HEK293T (cell line): ENCODE measurements at regions not wholly inside any gene's neighbourhood (a gene's known extent, or its start where the extent isn't known, plus 50 kb on each side); places are given as distances from the start of the nearest gene placed in this dataset.

Experiments used
- CTCF ChIA-PET: fragments of 350-600 bp; formaldehyde crosslinking; extraction: SDS; loops from one replicate; lab custom pipeline; 2021; ENCODE audit warnings: antibody characterized with exemption, inconsistent platforms; lab: Yijun Ruan, JAX
- POLR2A ChIA-PET: fragments of 350-600 bp; formaldehyde crosslinking; extraction: SDS; loops from one replicate; lab custom pipeline; 2020; ENCODE audit warnings: antibody characterized with exemption, inconsistent platforms; lab: Yijun Ruan, JAX
- DNase-seq: peaks from one replicate; pipeline ENCODE4 v3.0.0; 2012; ENCODE audit warnings: mixed read lengths; ENCODE audit errors: extremely low spot score
- ARNT ChIP-seq: fragments of 450-650 bp; IDR thresholded peaks from 2 replicates; pipeline ENCODE4 v1.6.1; 2017; ENCODE audit warnings: mild to moderate bottlenecking
- BHLHE40 ChIP-seq: fragments of 450-650 bp; IDR thresholded peaks from 2 replicates; pipeline ENCODE4 v1.6.1; 2016; ENCODE audit warnings: mild to moderate bottlenecking, moderate library complexity, borderline replicate concordance
- CTBP1 ChIP-seq: fragments of 450-650 bp; IDR thresholded peaks from 2 replicates; pipeline ENCODE4 v1.6.1; 2016; ENCODE audit warnings: borderline replicate concordance
- ELF4 ChIP-seq: fragments of 450-650 bp; IDR thresholded peaks from 2 replicates; pipeline ENCODE4 v1.6.1; 2017; ENCODE audit warnings: antibody characterized with exemption
- FOXA1 ChIP-seq: fragments of 450-650 bp; IDR thresholded peaks from 2 replicates; pipeline ENCODE4 v1.6.1; 2016; ENCODE audit warnings: mild to moderate bottlenecking
- FOXK2 ChIP-seq: fragments of 450-650 bp; IDR thresholded peaks from 2 replicates; pipeline ENCODE4 v1.6.1; 2016; ENCODE audit warnings: mild to moderate bottlenecking
- FOXM1 ChIP-seq: fragments of 450-650 bp; IDR thresholded peaks from 2 replicates; pipeline ENCODE4 v1.6.1; 2017; ENCODE audit warnings: mild to moderate bottlenecking, borderline replicate concordance
- HDGF ChIP-seq: fragments of 450-650 bp; IDR thresholded peaks from 2 replicates; pipeline ENCODE4 v1.6.1; 2017; ENCODE audit warnings: antibody characterized with exemption, borderline replicate concordance
- L3MBTL2 ChIP-seq: fragments of 450-650 bp; conservative IDR thresholded peaks from 2 replicates; pipeline ENCODE4 v1.6.1; 2016; ENCODE audit warnings: mild to moderate bottlenecking
- LEF1 ChIP-seq: fragments of 450-650 bp; IDR thresholded peaks from 2 replicates; pipeline ENCODE4 v1.6.1; 2017; ENCODE audit warnings: mild to moderate bottlenecking, borderline replicate concordance
- NFRKB ChIP-seq: fragments of 450-650 bp; IDR thresholded peaks from 2 replicates; pipeline ENCODE4 v1.6.1; 2016; ENCODE audit warnings: mild to moderate bottlenecking, moderate library complexity
- SP1 ChIP-seq: fragments of 450-650 bp; IDR thresholded peaks from 2 replicates; pipeline ENCODE4 v1.6.1; 2017
- SUZ12 ChIP-seq: fragments of 450-650 bp; IDR thresholded peaks from 2 replicates; pipeline ENCODE4 v1.6.1; 2016; ENCODE audit warnings: mild to moderate bottlenecking
- TARDBP ChIP-seq: fragments of 450-650 bp; IDR thresholded peaks from 2 replicates; pipeline ENCODE4 v1.6.1; 2016
- ZNF384 ChIP-seq: fragments of 450-650 bp; IDR thresholded peaks from 2 replicates; pipeline ENCODE4 v1.6.1; 2016
- TF ChIP-seq, protein P1 (sequence below): fragments of 450-650 bp; IDR thresholded peaks from 2 replicates; pipeline ENCODE4 v1.6.1; 2016

DNA sequence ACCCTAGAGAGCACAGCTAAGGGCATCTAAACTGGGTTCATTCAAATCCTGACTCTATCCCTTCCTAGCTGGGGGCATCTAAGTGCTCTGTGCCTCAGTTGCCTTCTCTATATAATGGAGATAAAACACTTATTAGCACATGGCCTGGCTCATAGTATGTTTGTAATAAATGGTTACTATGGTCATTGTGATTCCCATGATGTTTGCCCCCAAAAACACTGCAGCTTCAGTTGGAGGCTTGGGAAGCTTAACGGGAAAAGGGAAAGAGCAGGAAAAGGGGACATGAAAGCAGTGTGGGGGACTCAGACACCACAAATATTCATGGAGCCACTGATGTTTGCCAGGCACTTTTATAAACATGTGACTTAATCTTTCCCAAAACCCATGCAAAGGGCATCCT, 118.1 kb downstream of the INHBB start:
- TF ChIP-seq LEF1 (no peak), TARDBP (no peak), BHLHE40 (no peak), L3MBTL2 (no peak), SP1 (no peak), ARNT (no peak), SUZ12 (no peak), FOXM1 (no peak)
- ChIA-PET POLR2A (no interaction called here), CTCF (no interaction called here)
- no peak for DNase-seq

DNA sequence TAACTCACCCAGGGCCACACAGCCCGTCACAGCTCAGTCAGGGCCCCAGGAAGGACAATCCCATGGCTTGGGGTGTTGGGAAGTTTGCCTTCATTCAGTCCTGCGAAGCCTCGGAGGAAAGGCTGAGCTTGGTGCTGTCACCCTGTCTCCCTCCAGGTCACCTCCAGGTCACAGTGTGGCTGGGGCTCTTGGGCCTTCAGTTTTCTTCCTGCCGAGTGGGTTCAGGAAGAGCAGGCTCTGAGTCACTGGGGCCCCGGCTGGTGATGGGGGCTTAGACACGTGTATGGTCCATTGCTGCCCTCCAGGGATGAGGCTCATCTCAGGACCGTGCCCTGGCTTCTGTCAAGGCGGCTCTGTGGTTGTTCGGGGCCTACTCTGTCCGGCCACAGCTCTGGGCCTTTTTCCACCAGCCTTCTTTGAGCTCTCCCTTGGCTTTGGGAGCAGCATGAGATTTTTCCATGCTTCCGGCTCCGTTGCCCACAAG, 118.6 kb downstream of the INHBB start:
- TF ChIP-seq ELF4 (no peak), FOXA1 (no peak), ARNT (no peak), SUZ12 (no peak), FOXM1 (no peak), LEF1 (no peak)
- TF ChIP-seq, protein P1, sequence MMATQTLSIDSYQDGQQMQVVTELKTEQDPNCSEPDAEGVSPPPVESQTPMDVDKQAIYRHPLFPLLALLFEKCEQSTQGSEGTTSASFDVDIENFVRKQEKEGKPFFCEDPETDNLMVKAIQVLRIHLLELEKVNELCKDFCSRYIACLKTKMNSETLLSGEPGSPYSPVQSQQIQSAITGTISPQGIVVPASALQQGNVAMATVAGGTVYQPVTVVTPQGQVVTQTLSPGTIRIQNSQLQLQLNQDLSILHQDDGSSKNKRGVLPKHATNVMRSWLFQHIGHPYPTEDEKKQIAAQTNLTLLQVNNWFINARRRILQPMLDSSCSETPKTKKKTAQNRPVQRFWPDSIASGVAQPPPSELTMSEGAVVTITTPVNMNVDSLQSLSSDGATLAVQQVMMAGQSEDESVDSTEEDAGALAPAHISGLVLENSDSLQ: no peak
- ChIA-PET CTCF (no interaction called here), POLR2A (no interaction called here)
- no peak for DNase-seq

DNA sequence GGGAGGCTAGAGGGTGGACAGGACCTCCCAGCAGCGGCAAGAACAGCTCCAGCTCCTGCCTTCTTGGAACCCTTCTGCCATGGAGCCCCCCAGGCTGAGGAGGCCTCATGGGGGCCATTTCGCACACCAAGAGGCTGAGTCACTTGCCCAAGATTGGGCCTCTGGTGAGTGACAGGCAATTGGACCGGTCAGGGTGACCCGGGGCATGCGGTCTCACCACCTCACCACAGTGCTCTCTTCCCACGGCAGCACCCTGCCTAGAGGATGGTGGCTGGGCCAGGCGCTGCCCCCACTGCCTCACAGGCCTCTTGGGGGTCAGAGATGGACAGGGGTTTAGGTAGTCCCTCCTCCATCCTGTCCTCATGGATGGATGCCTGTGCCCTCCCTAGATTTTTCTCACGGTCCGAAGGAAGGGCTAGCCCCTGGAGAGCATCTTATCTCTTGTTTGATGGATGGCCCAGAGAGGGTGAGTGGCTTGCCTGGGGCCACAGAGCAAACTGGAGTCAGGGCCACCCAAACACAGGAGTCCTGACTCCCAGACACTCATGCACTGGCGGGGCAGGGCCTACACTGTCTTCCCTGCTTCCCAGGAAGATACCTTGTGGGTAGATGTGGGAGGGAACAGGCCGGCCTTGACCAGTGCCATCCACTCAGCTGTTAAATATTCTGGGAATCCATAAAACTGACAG, 119.2 kb downstream of the INHBB start:
- POLR2A ChIA-PET: no interaction called here
- TF ChIP-seq NFRKB: no peak
- no peak for TF ChIP-seq TARDBP
- no peak for TF ChIP-seq SP1
- no peak for TF ChIP-seq HDGF
- no peak for TF ChIP-seq ZNF384
- TF ChIP-seq SUZ12: no peak
- no peak for TF ChIP-seq FOXK2
- TF ChIP-seq FOXA1: no peak
- TF ChIP-seq LEF1: no peak
- TF ChIP-seq ELF4: no peak
- no peak for TF ChIP-seq FOXM1
- TF ChIP-seq ARNT: no peak
- no peak for TF ChIP-seq L3MBTL2
- TF ChIP-seq CTBP1: no peak
- TF ChIP-seq, protein P1: no peak
- TF ChIP-seq BHLHE40: no peak
- CTCF ChIA-PET: interaction anchor here (1.1 kb wide), 1 partner anchor 11 kb away, joined by 3 read pairs; no protein-coding TSS in a partner anchor
- no peak for DNase-seq

DNA sequence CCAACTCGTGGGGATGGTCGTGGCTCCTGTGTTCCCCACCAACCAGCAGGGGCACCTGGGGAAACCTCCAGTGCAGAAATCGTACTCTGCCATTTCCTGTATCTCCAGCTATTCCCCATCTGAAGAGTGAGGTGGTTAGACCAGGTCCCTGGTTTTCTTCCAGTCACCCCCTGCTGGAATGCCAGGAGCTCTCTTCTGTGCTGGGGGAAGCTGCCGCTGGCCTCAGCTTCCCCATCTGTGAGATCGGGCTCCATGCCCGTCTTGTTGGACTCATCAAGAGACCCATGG, 119.7 kb downstream of the INHBB start:
- no peak for DNase-seq
- ChIA-PET CTCF (interaction anchor here (1.1 kb wide), 1 partner anchor 11 kb away, joined by 3 read pairs; no protein-coding TSS in a partner anchor), POLR2A (no interaction called here)
- TF ChIP-seq NFRKB: no peak

DNA sequence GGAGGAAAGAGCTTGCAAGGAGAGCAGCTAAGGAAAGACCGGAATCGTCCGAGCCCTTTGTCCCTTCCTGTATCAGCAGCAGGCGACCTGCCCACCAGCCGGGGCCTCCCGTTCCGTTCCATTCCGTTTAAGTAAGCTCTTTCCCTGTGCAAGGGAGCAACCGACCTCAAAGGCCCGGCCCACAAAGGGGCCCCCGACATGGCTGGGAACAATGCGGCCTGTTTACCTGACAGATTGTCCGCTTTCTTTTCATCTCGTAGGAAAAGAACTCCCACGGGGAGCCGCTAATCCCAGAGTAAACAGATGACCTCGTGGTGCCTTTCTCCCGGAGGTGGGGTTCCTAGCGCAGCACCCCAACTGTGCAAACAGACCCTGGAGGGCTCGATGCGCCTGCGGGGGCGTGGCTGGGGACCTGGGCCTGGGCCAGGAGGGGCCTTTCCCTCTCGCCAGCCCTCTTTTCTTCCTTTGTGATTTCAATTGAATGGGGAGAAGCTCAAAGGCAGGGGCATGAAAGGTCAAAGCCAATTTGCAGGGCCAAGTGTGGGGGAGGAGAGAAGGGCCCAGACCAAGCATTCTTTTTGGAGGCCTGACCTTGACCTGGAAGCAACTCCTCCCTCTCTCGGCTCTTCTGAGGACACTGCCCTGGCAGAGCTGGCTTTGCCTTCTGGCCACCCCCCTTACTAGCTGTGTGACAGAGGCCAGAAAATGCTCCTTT, 120.2 kb downstream of the INHBB start:
- TF ChIP-seq ELF4 (no peak), FOXM1 (no peak), L3MBTL2 (no peak), NFRKB (no peak), FOXA1 (no peak)
- TF ChIP-seq, protein P1: no peak
- ChIA-PET POLR2A (no interaction called here), CTCF (interaction anchor here (0.6 to 1.1 kb wide), 2 partner anchors 12 to 303 kb away, joined by 3 read pairs; no protein-coding TSS in a partner anchor)
- no peak for DNase-seq

DNA sequence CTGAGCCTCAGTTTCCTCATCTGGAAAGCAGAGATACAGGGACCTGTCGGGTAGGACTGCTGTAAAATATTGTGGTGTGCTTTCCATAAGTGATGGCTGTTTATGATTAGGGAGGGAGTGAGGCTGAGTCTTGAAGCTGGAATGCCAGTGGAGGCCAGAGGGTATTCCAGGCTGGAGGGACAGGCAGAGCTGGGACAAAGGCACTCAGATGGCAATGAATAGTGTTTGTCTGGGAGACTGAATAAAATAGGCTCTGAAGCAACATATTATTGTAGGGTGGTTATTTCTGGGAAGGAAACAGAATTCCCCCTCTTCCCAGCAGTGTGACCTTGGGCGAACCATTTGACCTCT, 120.7 kb downstream of the INHBB start:
- DNase-seq: no peak
- ChIA-PET POLR2A (no interaction called here), CTCF (interaction anchor here (0.6 kb wide), 1 partner anchor 304 kb away, joined by 3 read pairs; no protein-coding TSS in a partner anchor)
- TF ChIP-seq SUZ12 (no peak), L3MBTL2 (no peak), ELF4 (no peak), FOXK2 (no peak), TARDBP (no peak), FOXA1 (no peak), CTBP1 (no peak), HDGF (no peak), BHLHE40 (no peak), LEF1 (no peak), ARNT (no peak), SP1 (no peak), FOXM1 (no peak), ZNF384 (no peak), NFRKB (no peak)
- TF ChIP-seq, protein P1: no peak
